ENCODE measurements at regions not wholly inside any gene's neighbourhood (a gene's known extent, or its start where the extent isn't known, plus 50 kb on each side); places are given as distances from the start of the nearest gene placed in this dataset.

GRCh38 chr2:238601433-238602222 is 174.9 kb downstream of the ASB1 start (continued):
- TF ChIP-seq ZNF112 (tag by site-specific recombination; IDR thresholded peaks at IDR 0.05) = no peak

DNA sequence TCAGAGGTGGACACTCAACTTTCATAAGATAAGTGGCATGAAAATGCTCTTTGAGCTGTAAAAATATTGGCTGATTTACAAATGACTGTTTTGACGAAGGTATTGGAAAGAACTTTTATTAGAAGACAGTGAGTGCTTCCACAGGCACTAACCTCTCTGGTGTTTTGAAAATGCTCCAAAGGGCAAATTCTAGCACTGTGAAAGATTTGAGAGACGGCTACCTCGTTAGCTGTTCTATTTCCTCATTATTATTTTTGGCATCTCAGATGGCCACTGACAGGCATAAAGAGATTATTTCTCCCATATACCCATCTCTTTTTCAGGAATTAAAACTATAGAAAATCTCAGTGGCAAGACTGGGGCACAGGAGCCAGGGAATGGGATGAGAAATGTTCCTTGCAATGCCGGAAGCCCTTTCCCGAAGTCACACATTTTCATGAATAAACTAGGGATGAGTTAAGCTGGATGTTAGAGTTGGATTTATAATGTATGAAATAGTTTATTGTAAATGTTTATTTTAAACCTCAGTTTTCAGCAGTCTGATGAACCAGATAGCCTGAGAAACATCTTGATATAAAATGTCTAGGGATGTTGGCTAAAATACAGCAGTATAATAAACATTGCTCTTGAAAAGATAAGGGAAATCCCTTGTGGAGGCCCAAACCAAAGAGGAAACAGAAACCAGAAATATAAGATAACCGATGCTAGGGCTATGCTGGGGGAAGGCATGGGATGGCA is 175.7 kb downstream of the ASB1 start:
- H3K36me3 ChIP-seq (ENCODE audit: control insufficient read depth in 2 of 2, insufficient read depth in 1 of 2, low read length in 2 of 2) = no peaks in the 10 kb centered on the region
- H3K9me3 ChIP-seq (ENCODE audit: control insufficient read depth, insufficient read depth, low read depth, low read length) = no peaks in the 10 kb centered on the region
- ChIA-PET CTCF (no interaction called here), POLR2A (no interaction called here)
- TF ChIP-seq ZNF624 (tag by site-specific recombination; IDR thresholded peaks at IDR 0.05) (no peak), SETDB1 (IDR thresholded peaks at IDR 0.05; ENCODE audit: insufficient read length, low read length) (no peak), ZNF175 (tag by site-specific recombination; IDR thresholded peaks at IDR 0.05) (no peak), GLIS1 (tag by site-specific recombination; IDR thresholded peaks at IDR 0.05) (no peak), ZNF544 (tag by site-specific recombination; IDR thresholded peaks at IDR 0.05) (no peak), PBX3 (CRISPR knock-in tag; IDR thresholded peaks at IDR 0.05) (no peak)
- TF ChIP-seq, protein P1, sequence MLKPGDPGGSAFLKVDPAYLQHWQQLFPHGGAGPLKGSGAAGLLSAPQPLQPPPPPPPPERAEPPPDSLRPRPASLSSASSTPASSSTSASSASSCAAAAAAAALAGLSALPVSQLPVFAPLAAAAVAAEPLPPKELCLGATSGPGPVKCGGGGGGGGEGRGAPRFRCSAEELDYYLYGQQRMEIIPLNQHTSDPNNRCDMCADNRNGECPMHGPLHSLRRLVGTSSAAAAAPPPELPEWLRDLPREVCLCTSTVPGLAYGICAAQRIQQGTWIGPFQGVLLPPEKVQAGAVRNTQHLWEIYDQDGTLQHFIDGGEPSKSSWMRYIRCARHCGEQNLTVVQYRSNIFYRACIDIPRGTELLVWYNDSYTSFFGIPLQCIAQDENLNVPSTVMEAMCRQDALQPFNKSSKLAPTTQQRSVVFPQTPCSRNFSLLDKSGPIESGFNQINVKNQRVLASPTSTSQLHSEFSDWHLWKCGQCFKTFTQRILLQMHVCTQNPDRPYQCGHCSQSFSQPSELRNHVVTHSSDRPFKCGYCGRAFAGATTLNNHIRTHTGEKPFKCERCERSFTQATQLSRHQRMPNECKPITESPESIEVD (tag by site-specific recombination; IDR thresholded peaks at IDR 0.05) = no peak
- no peak overlapping the region for H3K27ac ChIP-seq (ENCODE audit: extremely low read depth, low read depth, low read length)
- no peaks in the 10 kb centered on the region for H3K4me1 ChIP-seq (ENCODE audit: control insufficient read depth, insufficient read depth, low read length)
- no peak overlapping the region for H3K4me3 ChIP-seq (ENCODE audit: low read depth, low read length)

- POLR2A ChIA-PET = no interaction called here
- H3K9me3 ChIP-seq (ENCODE audit: control insufficient read depth, insufficient read depth, low read depth, low read length) = no peaks in the 10 kb centered on the region
- TF ChIP-seq ZNF280D (tag by site-specific recombination; IDR thresholded peaks at IDR 0.05) (no peak), TRIM28 (IDR thresholded peaks at IDR 0.05; ENCODE audit: borderline replicate concordance, low read length) (no peak), ZIC2 (tag by site-specific recombination; IDR thresholded peaks at IDR 0.05) (no peak), ZNF76 (tag by site-specific recombination; IDR thresholded peaks at IDR 0.05; ENCODE audit: borderline replicate concordance, low read depth) (no peak), ZNF133 (tag by site-specific recombination; IDR thresholded peaks at IDR 0.05) (peak; percentile 65), ZNF391 (tag by site-specific recombination; IDR thresholded peaks at IDR 0.05; ENCODE audit: borderline replicate concordance, low read depth) (no peak), ZNF148 (tag by site-specific recombination; IDR thresholded peaks at IDR 0.05; ENCODE audit: borderline replicate concordance) (no peak), ZNF350 (tag by site-specific recombination; IDR thresholded peaks at IDR 0.05) (no peak)
- no peak overlapping the region for H3K4me3 ChIP-seq (ENCODE audit: low read depth, low read length)
- H3K27ac ChIP-seq (ENCODE audit: extremely low read depth, low read depth, low read length) = no peak overlapping the region
- no peaks in the 10 kb centered on the region for H3K36me3 ChIP-seq (ENCODE audit: control insufficient read depth in 2 of 2, insufficient read depth in 1 of 2, low read length in 2 of 2)
- CTCF ChIA-PET = no interaction called here
- no peaks in the 10 kb centered on the region for H3K4me1 ChIP-seq (ENCODE audit: control insufficient read depth, insufficient read depth, low read length)
Observed at GRCh38 chr2:238603596-238603995, 176.9 kb downstream of the ASB1 start.
